T-helper 9 cell (primary cell): ENCODE measurements at regions not wholly inside any gene's neighbourhood (a gene's known extent, or its start where the extent isn't known, plus 50 kb on each side); places are given as distances from the start of the nearest gene placed in this dataset.
"Not testable (repeated sequence)": the region's sequence is repeated elsewhere in the genome, so short reads cannot be mapped to it uniquely, and the experiment has no call there.

Source experiments
- DNase-seq: peaks from one replicate; pipeline ENCODE4 v3.0.0-alpha.2; 2020

- no peak for DNase-seq
Observed at GRCh38 chr10:32217216-32217615, 129.7 kb downstream of the EPC1 start.

DNA sequence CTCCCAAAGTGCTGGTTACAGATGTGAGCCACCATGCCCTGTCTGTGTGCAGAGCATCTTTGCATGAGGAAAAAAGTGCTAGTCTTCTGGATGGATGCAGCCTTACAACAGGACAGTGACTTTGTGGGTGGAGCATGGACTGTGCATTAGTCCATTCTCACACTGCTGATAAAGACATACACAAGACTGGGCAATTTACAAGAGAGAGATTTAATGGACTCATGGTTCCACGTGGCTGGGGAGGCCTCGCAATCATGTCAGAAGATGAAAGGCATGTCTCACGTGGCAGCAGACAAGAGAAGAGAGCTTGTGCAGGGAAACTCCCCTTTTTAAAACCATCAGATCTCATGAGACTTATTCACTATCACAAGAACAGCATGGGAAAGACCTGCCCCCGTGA, 133.1 kb downstream of the EPC1 start:
- DNase-seq: not testable (repeated sequence)

GRCh38 chr10:32211046-32211363, 136.0 kb downstream of the EPC1 start:
- no peak for DNase-seq

DNA sequence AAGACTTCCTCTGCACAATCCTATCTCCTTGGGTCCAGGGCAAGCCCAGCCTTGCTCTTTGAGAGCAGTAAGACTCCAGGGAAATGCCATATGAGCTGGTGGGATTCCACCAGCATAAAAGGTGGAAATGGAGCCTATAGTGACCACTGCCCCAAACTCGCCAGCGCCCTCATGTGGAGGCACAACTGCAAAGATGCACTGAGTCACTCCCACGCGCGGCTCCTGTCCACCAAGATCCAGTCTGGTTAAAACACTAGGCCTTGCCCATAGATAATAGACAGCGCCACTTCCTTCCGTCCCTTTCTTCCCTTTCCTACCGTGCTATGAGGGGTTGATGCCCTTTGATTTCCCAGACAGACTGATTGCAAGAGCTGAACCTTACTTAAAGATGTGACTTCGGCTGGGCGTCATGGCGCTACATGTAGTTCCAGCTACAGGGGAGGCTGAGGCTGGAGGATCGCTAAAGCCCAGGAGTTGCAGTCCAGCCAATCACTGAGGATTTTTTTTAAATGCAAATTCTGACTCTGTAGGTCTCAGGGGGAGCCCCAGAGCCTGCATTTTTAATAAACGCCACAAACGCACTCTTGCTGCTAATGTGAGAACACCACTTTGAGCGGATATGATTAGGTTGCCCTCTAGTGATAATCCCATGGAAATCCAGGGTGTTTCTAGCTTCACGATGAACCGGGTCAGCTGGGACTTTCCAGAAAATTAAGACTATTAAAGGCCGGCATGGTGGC, 136.5 kb downstream of the EPC1 start:
- no peak for DNase-seq

- DNase-seq: not testable (repeated sequence)
Observed at GRCh38 chr10:32208005-32208404, 139.0 kb downstream of the EPC1 start.

DNA sequence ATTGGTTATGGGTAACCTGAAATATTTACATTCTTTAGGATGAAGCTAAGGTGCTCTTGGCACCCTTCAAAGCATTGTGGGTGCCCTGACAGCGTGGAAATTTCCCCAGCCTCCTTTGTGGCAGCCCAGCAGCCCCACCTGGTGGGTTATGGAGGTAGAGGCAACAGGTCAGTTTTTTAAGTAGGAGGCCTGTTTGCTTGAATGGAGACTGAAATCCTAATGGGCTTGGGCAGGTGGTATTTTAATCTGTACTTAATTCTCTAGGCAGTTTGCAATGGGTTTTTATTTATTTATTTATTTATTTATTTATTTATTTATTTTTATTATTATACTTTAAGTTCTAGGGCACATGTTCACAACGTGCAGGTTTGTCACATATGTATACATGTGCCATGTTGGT, 139.4 kb downstream of the EPC1 start:
- peak; percentile 32 for DNase-seq

- no peak for DNase-seq
Observed at GRCh38 chr10:32205670-32206069, 141.3 kb downstream of the EPC1 start.

DNA sequence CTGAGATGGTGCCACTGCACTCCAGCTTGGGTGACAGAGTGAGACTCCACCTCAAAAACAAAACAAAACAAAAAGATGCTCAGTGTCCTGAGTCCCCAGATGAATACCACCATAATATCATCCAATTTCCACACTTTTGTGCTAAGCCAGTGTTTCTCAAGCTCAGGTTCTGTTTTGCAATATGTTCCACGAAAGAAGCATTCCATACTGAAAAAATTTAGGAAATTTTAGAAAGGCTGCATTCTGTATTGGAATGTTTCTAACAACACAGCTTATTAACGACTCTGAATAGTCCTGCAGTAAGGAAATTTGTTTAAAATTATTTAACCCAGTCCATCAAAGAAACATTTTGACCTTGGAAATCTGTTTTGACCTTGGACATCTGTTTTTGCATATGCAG, 142.4 kb downstream of the EPC1 start:
- DNase-seq: no peak

DNA sequence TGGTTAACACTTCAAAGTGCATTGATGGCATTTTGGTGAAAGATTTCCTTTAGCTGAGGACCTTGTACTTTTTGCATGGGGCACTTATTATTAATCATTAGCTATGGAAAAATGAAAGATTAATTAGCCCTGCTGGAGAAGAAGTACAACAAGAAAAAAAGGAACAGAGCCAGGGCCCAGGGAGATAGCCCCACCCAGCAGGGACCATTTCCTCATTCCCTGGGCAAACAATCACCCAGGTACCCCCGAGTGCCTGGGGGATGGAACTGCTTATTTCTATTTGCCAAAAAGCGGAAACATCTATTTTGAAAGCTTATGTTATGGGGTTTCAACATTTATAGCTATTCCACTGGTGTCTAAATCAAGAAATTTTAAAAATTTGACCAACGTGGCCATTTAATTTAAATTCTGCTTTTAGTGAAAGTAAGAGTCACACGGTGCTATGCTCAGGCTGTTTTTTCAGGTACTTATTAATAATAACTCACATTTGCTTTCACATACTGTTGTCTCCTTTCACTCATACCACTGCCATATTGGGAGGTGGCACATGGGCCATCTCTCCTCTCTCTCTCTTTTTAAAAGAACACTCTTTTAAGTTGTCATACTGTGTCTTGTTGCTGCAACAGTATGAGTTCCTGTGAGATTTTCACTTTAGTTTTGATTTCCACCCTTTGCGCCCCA, 143.6 kb upstream of the KIF5B start:
- no peak for DNase-seq

GRCh38 chr10:32197423-32197822, 141.2 kb upstream of the KIF5B start:
- no peak for DNase-seq

DNA sequence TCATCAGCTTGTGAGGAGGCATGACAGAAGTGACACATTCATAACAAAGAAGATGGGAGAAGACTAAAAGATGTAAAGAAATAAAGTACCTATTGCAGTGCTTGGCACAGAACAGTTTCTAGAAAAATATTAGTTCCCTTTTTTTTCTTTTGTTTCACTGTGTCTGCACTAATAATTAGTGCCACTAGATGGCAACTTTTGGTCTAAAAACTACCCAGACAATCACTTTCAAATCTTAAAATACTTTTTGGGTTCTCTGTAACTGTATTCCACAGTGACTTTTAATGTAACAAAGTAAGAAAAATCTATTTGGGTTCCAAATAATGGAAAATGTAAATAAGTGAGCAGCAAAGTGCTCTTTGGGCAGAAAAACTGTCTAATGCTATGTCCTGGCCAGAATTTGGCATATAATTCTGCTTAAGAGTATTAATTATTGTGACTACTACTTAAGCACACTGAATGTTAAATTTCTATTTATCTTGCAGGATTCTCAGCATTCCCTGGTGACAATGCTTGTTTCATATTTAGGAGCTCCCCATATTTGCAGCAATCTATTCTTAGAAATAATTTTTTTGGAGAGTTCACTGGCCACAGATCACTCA, 134.8 kb upstream of the KIF5B start:
- DNase-seq: no peak

DNA sequence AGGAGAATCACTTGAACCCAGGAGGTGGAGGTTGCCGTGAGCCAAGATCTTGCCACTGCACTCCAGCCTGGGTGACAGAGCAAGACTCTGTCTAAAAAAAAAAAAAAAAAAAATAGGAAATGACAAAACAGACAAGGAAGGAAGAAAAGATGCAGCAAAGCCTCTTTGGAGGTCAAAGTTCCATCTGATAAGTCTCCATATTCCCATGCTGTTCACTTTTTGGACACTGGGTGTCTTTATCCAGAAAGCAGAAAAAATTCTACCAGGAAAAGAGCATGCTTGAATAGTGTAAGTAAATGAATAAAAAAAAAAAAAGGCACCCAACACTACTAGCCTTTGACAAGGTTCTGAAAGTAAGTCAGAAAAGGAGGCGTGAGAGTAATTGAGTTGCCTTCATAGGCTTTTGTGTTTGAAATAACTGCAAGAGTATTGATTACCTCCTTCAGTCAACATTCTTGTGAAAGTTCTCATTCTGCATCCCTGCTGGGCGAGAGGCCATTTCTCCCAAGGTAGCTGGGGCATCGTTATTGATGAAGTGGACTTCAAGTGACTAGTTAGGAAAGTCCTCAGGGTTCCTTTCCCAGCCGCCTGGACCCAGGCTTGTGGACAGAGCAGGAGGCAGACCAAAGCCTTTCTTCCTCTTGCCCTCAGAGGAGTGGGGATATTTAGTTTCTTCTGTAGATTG, 133.3 kb upstream of the KIF5B start:
- DNase-seq: no peak

- not testable (repeated sequence) for DNase-seq
Observed at GRCh38 chr10:32188601-32189000, 132.4 kb upstream of the KIF5B start.

DNA sequence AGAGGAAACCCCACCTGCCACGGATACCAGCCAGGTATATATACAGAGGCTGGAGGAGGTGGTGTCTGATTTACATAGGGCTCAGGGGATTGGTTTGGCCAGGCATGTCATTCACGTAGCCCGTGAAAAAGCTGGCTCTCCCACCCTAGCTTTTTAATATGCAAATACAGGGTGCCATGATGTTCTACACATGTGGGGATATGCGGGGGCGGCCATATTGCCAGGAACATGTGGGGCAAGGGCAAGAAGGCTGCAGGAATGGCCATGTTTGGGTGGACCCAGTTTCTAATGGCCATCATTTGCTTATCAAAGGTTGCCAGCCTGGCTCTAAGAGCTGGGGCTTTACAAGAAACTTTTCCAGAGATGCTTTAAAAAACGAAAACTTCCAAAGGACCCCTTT, 131.5 kb upstream of the KIF5B start:
- no peak for DNase-seq

GRCh38 chr10:32183652-32184051, 127.4 kb upstream of the KIF5B start:
- not testable (repeated sequence) for DNase-seq

DNA sequence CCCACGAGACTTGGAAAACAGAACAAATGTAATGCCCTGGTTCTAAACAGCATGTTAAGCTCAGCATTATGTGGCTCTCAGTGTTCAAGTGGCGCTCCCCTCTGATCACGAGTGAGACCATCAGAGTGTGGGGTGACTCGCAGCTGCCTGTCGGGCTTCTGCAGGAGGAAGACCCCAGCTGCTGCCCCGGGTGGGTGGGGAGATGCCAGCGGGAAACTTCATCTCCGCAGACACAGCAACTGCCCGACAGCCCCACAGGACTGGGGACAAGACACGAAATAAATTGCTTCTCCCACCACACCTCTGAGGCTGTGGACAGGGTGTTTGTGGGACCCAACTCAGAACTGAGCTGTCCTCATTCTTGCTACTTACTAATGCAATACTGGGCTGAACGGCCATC, 126.3 kb upstream of the KIF5B start:
- DNase-seq: no peak

DNA sequence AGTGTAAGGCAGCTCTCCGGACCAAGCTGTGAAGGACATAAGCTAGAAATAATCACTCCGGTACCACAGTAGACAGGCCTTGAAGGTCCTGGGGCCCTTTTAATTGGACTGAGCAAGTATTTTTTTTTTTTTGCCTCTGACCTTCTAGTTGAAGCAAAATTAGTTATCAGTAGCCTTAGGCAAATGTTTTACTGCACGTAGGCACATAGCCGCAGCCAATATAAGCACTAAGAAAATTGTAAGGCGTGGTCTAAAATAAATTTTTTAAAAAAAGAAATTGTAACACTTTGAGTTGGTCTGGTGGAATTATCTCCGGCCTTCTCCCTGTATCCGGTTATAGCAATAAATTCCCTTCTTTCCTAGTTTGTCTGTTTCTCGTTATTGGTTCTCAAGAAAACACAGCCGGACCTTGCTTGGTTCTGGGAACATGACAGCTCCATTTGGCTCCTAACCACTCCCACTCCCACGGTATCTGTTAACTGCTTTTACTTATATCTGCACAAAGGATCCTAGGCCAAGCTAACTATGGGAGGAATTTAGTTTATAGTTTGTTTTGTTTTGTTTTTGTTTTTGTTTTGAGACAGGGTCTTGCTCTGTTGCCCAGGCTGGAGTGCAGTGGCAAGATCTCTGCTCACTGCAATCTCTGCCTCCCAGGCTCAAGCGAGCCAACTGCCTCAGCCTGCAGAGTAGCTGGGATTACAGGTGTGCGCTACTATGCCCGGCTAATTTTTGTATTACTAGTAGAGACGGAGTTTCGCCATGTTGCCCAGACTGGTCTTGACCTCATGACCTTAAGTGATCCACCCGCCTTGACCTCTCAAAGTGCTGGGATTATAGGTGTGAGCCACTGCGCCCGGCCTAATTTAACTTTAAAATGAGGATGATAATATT, 124.4 kb upstream of the KIF5B start:
- no peak for DNase-seq

DNA sequence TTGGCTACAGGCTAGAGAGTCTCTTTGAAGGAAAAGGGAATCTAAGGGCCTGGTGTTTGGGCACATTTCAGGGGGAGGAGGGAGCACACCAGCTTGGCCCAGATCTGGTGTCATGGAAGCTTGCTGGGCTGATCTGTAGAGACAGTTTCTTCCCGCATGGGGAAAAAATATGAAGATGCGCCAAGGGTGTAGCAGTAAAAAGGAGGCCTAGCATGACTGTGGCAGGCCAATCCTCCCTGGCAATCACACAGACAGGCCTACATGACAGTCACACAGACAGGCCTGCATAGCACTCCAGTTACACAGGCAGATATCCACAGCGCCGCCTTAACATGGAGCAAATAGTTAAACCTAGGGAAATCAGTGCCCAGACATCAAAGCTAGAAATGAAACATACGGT, 123.6 kb upstream of the KIF5B start:
- DNase-seq: no peak

DNA sequence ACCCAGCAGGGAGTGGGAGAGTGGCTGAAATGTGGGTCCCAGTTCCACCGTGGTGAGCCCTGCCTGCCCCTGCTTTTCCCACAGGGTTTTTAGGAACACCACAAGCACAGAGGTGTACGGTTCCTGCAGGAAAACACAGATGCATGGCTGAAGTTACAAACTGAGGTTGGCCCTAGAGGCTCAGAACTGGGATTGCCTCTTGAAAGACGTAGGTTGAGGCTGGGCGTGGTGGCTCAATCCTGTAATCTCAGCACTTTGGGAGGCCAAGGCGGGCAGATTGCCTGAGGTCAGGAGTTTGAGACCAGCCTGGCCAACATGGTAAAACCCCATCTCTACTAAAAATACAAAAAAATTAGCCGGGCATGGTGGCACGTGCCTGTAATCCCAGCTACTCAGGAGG, 121.4 kb upstream of the KIF5B start:
- DNase-seq: not testable (repeated sequence)

- no peak for DNase-seq
Observed at GRCh38 chr10:32175629-32176028, 119.4 kb upstream of the KIF5B start.

GRCh38 chr10:32174349-32174893, 118.2 kb upstream of the KIF5B start:
- no peak for DNase-seq

DNA sequence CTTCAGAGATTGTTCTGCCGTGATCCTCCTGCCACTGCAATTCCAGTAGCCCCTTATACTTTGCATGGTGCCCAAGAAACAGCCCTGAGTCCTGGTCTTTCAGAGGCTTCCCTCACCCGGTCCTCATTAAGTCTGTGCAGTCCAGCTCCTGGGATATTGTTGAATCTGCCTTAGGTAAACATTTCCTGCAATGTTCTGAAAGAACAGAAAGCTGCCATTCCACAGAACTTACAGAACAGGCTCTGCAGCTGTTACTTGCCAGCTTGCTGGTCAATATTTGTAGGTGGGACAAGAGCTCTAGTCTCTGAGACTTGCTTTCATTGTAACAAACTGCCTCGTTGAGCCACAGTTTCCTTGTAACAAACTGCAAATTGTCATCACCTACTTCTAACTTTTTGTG, 115.0 kb upstream of the KIF5B start:
- DNase-seq: no peak
